HG03432 (cell line): ENCODE measurements at regions not wholly inside any gene's neighbourhood (a gene's known extent, or its start where the extent isn't known, plus 50 kb on each side); places are given as distances from the start of the nearest gene placed in this dataset.
"Not testable (repeated sequence)": the region's sequence is repeated elsewhere in the genome, so short reads cannot be mapped to it uniquely, and the experiment has no call there.

Experiments used
- ATAC-seq: cut with Tn5 transposase; IDR thresholded peaks from one replicate; pipeline ENCODE4 v1.9.1; 2021; ENCODE audit warnings: mild to moderate bottlenecking, moderate library complexity; ENCODE audit not compliant: unreplicated experiment

DNA sequence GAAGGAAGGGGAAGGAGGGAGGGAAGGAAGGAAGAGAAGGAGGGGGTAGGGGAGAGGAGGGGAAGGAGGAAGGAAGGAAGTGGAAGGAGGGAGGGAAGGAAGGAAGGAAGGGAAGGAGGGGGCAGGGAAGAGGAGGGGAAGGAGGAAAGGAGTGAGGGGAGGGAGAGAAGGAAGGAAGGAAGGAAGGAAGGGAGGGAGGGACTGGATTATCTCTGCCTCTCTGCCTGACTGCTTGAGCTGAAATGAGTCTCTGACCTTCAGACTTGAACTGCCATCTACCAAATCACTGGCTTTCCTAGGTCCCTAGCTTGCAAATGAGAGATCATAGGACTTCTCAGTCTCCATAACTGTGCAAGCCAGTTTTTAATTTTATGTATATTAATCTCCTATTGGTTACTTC lies 436.8 kb downstream of the PREX1 start:
- ATAC-seq, result no peak

DNA sequence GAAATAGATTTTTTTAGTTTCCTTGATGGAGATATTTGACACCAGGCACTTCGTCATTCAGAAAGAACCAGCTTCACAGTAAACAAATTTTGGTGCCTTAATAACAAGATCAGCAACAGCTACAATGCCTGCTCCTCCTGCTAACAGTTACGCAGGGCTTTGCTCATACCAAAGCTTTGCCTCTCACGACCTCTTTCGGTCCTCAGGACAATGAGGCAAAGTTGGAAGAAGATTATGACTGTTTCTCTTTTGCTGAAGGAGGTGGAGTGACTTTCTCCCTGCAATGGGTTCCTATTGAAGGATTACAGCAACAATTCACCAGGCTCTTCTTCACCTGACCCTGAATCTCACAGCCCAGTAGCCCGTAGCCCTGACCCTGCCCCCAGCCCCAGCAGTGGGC lies 440.1 kb downstream of the PREX1 start:
- ATAC-seq, result no peak

DNA sequence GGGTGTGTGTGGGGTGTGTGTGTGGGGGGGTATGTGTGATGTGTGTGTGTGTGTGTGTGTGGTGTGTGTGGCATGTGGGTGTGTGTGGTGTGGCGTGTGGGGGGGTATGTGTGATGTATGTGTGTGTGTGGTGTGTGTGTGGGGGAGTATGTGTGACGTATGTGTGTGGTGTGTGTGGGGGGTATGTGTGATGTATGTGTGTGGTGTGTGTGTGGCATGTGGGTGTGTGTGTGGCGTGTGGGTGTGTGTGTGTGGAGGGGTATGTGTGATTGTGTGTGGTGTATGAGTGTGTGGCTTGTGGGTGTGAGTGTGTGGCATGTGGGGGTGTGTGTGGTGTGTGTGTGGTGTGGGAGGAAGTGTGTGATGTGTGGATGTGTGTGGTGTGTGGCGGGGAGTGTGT lies 442.3 kb downstream of the PREX1 start:
- no peak for ATAC-seq

DNA sequence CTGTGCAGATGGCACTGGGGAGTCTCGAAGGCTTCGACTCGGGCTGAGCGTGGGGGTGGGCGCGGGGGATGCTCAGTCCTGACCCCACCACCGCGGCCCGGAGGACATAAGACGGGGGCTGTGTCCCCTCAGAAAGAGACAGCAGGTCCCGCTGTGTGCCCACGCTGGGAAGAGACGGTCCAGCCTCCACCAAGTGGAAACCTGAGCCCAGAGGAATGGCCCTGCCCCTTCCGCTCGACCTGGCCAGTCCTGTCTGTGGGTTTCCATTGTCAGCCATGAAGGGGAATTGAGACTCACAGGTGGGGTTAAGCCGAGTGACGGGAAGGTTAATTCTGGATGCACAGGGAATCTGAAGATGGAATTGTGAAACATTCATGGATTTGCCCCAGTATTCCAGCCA lies 442.7 kb downstream of the PREX1 start:
- no peak for ATAC-seq

DNA sequence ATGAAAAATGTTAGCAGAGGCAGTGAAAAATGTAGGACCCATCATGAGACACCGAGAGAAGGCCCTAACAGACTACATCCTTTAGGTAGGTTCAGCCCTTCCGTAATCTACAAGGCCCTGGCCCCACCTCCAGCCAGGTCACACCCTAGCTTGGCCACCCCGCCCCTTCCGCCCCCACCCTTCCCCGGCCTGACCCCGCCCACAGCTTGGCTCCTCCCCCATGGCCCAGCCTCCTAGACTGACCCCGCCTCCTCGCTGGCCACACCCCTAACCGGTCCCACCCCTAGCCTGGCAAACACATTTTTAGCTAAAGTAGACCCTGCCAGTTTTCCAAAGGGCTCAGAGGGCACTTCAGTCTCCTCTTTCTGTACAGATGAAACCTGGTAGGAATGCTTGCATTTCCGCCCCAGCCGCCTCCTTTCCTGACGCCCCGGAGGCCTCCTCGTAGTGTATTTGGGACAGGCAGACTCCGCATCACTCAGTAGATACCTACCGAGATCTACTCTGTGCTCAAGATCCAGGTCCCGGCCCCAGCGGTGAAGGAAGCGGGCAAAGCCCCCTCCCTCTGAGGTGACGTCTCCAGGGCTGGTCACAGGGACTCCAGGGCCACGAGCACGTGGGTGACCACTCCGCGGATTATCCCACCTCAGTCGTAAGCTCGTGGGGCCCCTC lies 443.5 kb downstream of the PREX1 start:
- no peak for ATAC-seq

DNA sequence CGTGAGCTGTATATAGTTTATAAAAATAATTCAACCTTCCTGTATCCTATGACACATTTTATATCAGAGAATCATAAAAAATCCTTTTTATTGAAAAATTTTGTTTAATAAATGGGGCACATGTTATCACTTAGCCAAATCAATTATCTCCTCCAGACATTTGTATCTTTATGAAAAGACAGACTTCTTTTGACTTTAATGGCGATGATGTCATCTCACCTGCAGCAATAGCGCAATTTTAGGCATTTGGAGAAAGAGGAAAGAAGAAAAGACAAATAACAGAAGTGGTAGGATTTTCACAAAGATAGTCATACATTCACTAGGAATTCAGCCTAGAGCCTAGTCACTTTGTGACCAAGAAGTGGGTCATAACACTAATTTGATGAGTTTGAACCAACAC lies 444.5 kb downstream of the PREX1 start:
- no peak for ATAC-seq

DNA sequence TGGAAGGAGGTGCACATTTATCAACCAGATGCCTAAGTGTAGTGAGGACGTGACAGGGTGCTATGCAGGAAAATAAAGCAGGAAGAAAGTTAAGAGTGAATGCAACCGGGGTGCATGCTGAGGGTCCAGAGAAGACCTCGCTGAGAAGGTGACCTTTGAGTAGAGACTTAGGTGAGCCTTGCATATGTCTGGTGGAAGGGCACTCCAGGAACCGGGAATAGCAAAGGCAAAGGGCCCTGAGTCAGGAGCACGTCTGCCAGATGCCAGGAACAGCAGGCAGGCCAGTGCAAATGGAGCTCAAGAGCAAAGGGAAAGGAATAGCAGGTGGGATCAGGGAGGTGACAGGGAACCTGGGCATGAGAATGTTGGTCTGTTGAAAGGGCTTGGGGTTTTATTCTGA lies 445.5 kb downstream of the PREX1 start:
- ATAC-seq, result no peak

DNA sequence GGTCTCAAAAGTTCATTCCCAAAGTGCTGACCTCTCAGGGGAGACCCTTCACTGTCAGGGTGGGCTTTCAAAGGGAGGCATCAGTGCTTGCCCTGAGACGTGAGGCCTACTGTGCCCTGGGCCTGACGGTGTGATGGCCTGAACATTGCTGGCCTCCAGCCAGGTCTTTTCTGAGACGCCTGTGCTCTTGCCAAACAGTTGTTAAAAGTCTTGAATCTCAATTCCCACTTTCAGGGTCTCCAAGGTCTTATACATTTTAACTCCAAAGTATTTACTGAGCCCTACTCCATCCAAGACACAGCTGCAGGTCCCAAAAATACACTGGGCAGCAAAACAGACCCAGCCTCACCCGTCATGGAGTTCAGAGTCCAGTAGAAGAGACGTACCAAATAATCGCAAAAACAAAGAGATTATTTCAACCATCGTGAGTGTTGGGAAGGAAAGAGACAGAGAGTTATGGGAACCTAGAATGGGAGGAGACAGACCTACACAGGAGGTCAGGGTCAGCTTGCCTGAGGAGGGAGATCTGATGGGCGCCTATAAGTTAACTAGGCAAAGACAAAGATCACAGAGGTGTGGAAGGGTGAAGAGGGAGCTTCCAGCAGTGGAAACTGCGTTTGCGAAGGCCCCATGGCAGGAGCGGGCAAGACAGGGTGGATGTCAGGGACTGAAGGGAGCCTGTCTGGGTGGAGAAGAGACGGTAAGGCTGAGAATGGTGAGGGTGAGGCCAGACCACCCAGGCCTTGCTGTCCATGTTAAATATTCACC lies 446.3 kb downstream of the PREX1 start:
- no peak for ATAC-seq

DNA sequence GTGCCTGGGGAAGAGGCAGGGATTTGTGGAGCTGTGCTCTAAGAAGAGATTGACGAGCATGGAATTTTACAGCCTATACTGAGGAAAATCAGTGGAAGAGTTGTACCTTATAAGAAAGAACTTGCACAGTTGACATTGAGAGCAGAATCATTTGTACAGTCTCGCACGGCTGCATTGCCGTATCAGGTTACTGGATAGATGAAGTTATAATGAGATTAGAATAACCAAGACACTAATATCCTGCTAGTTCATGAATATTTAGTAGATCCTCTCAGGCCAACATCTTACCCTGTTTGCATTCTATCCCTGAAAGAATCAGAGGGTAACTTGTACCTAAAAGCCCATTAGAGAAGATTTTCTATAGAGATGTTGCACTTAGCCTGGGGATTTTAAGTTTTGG lies 447.1 kb downstream of the PREX1 start:
- ATAC-seq, result no peak

DNA sequence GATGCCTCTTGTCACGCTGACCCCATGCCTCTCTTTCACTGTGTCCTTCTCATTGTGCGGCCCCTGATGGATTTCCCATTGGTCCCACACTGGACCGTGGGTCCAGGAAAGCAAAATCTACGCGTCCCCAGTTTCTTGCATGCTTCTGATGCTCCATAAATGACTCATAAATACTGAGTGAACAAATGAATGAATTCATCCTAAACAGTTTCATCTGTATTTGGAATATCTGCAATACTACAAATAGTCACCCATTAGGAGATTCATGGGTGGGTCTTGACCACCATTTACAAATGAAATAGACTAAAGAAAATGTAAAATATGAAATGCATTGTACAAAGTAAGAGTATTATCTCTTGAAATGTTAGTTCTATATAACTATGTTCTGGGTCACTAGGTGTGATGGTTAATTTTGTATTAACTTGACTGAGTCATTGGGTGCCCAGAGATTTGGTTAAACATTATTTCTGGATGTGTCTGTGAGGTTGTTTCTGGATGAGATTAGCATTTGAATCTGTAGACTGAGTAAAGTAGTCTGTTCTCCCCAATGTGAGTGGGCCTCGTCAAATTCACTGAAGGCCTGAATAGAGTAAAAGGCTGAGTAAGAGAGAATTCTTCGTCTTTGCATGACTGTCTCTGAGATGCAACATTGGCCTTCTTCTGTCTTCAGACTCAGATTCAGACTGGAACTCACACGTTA lies 448.7 kb downstream of the PREX1 start:
- no peak for ATAC-seq

DNA sequence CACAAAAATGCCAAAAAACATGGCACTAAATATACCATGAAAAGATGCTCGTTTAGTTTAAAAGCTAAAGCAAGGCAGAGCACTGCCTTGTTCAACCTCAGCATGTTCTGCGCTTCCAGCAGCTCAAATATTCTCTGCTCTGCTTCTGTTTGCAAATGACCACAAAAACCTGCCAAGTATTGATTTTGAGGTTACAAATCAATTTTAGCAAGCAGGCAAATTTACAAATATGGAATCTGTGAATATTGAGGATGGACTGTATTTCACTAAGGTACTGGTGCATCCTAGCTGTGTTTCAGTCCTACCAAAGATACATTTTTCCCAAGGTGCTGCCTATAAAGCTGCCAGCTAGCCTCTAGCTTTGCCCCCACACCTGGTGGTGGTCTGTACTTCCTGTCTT lies 449.9 kb downstream of the PREX1 start:
- no peak for ATAC-seq

DNA sequence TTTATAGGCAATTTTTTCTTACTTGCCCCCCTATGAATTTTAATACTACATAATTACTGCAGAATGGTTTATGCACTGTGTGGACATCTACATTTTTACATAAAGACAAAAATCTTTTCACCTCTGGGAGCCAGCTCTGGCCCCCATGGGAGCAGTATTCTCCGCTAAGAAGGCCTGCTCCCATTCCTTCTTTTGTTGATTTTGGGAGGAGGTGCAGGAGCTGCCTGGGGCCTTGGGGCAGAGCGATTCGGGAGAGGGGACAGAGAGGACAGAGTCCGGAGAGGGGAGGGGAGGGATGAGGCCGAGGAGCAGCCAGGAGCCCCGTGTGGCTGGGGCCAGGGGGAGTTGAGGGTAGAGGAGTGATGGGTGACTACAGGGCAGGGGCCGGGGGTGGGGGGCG lies 452.0 kb downstream of the PREX1 start:
- ATAC-seq, result no peak

DNA sequence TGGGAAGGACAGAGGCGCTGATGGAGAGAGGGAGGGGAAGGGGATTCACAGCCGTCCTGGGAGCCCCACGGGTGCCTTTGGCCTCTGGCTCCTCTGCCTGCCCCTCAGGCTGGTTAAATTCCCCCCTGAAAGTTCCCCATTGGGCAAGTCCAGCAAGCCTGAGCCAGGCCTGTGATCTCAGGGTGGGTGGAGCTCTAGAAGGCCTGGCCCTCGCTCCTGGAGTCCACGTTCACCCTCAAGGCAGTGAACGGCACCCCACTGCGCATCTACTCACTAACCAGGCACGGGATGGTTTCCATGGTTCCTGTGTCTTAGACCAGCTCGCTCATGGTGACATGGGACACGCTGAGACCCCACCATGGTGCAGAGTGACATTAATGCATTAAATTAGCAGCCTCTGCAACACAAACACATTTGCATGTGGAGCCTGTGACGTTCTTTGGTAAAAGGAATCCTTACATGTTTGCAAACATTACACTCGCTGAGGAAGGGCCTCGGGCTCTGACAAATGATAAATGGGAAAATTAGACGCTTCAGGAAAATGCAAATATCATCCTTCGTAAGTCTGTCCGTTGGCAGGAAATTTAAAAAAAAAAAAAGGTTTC lies 452.7 kb downstream of the PREX1 start:
- ATAC-seq, result no peak

DNA sequence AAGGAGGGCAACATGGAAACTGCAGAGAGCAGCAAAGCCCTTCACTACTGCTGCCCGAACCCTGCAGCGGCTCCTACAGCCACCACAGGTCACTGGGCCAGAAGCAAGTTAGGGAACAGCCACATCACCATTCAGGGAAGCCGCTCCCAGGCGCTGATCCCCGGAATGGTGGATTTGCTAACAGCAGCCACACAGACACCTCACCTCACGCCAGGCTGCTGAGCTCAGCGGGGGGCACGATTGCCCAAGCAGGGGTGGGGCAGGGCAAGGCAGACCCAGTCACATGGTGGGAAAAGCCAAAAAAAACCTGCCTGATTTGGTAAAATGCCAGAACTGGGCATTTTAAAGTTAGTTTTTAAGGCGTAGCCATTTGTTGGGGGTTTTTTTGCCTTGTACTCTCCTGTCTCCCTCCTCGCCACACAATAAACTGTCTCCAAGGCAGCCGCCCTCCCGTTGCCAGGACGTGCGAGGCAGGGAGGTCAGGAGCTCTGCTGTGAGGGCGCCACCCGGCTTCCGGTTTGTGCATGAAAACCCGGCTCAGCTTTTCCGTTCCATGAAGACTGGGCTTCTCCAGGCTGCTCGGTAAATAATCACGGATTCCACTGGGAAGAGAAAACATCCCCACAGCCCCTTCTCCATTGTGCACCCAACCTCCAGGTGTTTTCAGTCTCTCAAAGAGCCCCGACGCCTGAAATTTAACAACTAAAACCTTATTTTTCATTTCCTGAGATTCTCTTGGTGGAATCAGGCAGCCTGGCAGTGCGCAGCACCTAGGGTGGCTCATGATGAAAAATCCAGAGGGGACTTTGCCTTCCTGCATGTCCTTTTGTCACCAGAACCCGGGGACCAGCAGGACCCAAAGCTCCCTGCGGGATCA lies 453.5 kb downstream of the PREX1 start:
- not testable (repeated sequence) for ATAC-seq

DNA sequence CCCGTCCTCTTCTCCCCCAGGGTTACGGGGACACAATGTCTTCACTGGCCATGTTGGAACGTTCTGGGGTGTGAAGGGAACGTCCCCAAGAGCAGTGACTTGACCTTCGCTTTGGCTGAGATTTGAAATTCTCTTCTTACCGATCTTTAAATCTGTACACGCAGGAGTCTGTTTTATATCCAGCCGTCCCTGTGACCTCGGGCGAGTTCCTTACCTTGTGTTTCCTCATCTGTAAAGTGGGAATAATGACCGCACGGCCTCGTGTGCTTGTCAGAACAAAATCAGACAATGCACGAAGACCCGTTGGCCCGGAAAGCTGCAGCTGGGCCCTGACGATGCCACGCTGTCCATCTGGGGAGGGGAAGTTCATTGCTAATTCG lies 454.3 kb downstream of the PREX1 start:
- no peak for ATAC-seq

DNA sequence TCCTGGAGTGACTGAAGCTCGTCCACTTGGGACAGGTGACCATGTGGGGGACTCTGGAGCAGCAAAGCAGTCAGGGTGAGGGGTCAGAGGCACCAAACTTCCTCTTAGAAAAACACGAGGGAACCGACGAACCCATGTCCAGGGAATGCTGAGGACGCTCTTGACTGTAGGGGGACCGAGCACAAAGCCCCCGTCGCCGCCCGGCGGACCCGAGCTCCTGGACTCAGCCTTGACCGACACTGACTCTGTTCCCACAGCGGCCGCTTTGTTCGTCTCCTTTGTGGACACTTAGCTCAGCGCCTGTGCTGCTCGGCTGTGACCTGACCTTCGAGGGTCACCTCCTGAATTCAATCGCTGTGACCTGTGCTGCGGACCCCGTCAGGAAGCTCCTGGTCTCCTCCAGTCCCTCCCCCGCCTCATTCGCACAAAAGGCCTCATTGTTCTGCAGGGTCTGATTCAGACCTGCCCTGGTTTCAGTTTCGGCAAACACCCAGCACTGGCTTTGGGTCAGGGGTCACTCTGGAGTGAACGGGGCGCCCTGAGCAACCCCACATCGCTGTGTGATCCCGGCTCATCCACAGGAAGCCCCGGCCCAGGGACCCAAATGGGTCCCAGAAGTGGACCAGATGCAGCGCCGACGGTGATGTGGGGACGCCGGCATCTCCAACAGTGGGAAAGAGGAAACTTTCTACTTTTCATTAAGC lies 454.8 kb downstream of the PREX1 start:
- ATAC-seq, result not testable (repeated sequence)

DNA sequence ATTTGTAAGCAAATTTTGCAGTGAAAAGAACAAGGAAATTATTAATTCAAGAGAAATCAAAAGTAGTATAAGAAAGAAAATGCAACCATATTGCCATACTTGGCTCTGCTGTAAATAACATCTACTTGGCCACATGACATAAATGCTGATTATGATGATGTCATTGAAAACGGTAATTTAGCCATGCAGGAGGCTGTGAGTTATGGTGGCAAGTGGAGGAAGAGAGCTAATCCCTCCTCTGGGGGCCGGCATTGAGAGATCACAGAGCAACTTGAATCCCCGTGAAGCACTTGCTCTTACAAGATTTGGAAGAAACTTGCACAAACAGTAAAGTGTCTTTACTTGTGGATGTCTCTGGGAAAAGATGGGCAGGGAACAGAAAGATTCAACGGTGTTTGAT lies 456.6 kb downstream of the PREX1 start:
- no peak for ATAC-seq

DNA sequence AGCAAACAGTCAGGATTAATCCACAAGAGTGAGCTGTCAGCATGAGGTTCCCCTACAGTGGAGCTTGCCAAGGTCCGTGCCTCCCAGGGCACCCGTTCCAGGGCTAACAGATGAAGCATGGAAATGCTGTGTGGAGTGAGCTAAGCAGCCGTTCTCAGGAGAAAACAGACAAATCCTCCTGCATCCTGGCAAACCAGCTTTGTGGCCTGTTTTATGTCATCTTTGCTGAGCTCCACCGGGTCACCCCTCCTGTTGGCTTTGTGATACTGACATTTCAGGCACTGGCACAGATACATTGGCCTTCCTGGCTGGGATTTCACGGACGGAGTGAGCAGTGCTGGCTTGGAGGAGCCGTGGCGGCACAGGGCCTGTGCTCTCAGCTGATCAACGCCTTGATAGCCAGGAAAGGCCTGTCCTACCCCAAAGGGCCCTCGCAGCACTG lies 459.2 kb downstream of the PREX1 start:
- not testable (repeated sequence) for ATAC-seq

DNA sequence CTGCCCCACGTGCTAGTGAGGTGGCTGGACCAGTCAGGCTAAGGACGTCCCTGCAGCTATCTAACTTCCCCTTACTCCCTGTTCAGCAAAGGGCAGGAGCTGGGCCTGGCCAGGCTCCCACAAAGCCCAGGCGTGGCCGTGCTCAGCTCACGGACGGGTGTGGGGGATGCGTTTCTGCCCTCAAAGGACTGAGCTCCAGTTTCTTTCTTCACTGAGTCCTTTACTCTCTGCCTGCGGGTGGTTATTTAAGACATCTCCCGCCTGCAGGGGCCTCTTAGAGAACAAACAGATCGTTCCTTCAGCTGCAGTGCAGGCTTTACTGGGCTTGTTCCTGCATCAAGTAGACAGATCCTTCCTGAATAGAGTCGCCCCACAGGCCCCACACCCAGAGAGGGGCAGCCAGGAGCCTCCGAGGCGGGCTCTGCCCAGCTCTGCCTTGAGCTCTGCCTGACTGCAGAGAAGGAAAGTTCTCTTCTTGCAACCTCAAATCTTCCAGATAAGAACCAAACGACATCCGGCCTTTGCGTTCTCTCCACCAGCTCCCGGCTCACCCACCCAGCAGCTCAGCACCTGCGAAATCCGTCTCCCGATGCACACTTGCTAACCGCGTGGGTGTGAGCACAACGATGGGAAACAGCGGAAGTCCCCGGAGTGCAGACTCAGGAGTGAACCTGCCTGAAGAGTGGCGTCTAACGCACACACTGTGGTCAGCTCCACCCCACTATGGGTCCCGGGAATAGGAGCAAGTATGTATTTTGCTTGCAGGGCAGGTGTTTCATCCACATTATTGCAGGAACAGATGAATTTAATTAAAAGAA lies 460.0 kb downstream of the PREX1 start:
- ATAC-seq, result not testable (repeated sequence)
